ENCODE measurements at regions not wholly inside any gene's neighbourhood (a gene's known extent, or its start where the extent isn't known, plus 50 kb on each side); places are given as distances from the start of the nearest gene placed in this dataset.

DNA sequence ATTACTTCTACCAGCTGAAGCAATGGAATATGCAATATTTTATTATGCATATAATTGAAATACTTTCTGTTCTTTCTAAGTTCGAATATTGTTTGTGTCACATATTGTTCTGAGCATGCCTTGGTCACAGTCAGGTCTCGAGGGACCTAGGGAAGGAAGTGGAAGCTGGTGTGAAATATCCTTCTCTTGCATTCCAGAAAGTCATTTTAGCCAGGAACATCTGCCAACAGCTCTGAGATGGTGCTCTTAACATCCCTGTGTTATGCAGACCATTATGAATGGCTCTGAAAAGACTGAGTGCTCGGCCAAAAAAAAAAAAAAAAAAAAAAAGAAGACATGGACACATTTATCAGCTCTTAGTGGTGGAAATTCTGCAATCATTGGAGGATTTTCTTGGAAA is 132.7 kb upstream of the JAG1 start:
- DNase-seq (ENCODE audit: low spot score) = no peak

DNA sequence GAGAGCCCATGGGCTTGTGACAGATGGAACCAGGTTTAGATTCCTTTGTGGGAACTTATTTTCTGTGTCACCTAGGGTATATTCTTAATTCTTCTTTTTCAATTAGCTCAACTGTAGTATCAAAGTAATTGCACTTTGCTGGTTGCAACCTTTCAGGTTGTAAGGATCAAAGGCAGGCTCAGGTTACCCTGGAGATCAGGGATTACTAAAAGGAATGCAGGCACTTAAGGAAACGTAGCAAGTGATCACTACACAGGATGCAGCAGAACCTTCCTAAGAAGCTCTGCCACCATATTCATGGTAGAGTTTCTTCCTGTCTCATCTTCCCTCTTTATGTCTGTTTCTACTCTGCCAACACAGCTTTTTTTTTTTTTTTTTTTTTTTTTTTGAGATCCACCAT is 133.2 kb upstream of the JAG1 start:
- peak; percentile 15 for DNase-seq (ENCODE audit: low spot score)

DNA sequence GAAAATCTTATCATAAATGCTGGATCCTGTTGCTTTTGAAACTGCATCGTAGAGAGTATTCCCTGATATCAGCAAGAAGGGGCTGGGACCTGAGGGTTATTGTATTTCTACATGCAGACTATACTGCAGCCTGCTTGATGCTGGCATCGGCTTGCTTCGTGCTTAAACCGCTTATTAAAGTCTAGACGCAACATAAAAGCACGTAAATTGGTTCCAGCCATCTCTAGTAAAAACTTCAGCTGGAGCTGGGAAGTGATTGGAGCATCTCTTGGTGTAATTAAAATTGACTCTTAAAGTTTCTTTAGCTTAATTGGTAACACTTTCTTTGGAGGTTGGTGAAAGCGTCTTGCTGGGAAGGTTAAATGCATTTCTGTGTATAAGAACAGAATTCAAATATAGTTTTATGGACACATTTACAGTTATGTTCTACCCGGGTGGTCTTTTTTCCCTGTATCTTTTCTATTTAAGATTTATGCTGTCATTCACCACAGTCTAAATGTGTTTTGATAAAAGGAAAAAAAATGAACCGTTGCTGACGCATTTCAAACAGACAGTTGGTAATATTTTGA is 139.0 kb upstream of the JAG1 start:
- DNase-seq (ENCODE audit: low spot score) = no peak

DNA sequence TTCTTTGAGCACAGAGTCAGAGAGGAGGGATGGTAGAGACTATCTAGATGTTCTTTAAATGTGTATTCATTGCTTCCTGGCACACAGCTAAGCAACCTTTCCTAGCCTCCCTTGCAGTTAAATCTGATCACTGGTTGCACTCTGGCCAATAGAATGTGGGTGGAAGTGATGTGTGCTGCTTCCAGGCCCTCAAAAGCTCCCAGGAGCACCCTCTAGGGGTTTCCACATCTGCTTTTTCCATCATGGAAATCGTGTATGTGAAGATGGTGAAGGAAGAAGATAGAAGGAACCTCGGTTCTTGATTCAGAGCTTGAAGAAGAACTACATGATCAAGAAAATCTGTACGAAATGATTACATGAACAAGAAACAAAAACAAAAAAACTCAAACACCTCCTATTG is 149.8 kb upstream of the JAG1 start:
- DNase-seq (ENCODE audit: low spot score) = no peak

DNA sequence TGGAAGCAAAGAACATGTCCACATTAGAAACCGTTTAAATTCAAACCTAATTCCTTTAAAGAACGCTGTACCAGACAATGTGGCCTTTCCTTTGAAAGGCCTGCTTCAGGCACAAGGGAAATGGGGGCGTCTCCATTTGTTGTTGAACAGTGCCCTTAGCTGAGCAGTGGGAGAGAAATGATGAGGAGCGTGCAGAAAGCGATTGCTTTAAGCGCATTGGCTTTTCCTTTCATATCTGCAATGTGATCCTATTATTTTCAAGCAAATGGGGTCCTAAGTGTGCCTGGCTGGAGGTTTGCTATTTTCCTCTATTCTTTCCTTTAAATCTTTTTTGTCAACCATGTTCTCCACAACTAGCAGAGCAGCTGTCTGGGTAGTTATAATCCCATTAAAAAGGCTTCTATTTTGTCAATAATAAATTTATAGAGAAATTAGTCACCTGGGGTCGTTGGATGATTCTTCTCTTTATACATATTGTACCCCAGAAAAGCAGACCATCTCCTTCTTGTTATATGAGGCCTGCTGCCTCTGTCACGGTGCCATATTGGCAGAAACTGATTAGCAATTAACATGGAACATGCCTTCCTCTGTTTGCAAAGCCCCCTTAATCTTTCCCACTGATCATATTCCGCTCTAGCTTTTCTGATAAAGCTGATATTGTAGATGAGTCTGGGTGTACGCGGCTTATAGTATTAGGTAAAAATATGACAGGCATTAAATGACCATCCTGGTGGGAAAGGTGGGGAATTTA is 151.1 kb upstream of the JAG1 start:
- no peak for DNase-seq (ENCODE audit: low spot score)

DNA sequence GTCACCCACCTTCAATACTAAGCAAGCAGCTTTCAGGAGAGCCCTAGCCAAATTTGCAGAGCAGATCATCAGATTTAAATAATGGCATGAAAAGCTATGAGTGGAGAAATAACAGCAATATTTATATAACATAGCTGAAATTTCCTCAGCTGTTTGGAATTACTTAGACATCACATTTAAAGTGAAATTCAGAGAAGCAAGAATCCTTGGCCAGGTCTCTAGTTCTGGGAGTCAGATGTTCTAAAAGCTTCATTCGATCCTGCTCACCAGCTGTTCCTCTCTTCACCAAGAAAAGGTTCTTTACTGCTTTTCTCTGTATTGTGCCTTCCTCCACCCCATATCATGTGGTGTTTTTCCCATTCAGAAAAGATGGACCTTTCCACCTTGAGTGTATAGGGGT is 152.3 kb upstream of the JAG1 start:
- no peak for DNase-seq (ENCODE audit: low spot score)

DNA sequence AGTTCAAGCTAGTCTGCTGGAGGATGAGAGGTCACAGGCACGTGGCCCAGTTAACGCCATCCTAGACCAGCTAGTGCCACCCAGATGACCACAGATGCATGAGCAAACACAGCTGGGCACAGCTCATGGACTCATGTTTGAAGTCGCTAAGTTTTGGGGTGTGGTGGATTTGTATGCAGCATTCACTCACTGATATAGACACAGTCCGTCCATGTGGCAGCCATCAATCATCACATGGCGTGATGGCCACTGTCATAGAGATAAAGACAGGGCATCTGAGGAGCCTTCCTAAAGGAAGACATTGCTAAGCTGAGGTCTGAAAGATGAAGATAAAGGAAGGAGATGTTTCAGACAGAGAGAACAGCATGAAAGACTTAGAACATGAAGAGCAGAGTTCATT is 154.4 kb upstream of the JAG1 start:
- DNase-seq (ENCODE audit: low spot score) = no peak

DNA sequence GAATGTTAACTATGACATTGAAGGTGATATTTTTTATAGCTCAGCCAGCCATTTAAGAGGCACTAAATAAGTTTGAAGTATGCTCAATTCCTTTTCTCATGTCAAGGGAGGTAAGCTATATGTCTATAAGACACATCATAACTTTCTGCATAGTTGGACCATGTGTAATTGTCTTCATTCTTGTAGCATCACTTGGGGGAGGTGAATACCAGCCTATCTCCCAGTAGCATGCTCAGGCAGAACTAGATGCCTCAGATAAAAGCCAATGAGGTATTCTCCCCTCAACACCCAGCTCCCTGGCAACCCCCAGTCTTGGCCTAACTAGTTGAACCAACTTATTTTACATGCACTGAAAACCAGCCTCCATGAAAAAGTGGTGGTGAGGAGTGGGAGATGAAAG is 158.3 kb upstream of the JAG1 start:
- no peak for DNase-seq (ENCODE audit: low spot score)

DNA sequence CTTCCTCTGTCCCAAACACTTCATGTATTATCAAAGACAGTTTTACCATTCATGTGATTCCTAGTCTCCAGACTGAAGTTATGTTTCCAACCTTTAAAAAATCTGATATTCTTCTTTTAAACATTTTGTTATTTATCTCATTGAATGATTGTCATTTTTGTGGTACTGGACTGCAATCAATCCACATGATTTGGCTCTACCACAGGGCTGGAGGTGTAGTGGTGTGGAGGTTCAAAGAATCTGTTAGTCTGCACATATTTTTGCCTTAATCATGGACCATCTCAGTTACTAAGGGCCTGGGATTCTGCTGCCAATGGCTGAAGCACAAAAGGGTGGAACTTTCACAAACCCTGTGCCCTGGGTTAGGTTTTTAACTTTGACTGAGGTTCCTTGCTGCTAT is 164.1 kb upstream of the JAG1 start:
- DNase-seq (ENCODE audit: low spot score) = no peak

DNA sequence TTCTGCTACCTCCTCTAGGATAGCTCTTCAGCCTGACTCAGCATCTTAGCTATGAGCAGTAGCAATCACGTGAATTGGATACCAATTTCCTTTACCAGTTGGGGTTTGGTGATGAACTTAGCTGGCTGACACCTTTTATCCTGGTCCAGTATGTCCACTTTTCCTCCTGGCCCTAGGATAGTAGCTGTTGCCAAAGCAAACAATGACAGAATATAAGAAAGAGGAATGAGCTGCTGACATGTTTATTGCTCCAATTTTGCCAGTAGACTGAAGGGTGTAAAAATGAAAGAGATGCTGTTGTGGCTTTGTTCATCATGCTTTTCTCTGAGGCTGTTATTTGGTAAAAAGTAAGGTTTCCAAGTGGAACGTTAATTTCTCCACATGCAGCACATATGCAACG is 168.3 kb upstream of the JAG1 start:
- DNase-seq (ENCODE audit: low spot score) = no peak

DNA sequence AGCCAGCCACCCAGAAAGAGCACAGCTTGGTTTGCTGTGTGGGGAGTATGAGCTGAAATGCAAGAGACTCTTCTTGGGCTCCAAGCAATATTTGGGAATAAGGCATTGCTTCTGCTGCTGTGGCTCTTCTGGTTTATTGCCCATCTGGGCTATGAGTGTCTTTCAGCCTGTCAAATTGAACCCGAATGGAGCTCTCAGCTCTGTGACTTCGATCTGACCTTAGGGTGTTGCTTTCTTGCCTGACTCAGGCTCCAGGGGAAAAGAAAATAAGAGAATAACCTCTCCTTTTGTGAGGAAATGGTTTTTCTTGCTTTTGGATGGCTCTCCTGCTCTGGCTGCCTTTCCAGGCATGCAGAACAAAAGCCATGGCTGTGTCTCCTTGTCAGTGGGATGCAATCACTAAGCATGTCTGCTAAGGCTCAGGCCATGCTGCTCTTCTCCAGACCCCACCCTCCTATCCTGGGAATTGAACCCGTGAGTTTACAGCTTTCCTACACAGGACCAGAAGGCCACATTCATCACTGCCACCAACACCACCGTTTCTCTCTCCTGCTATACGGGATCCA is 169.4 kb upstream of the JAG1 start:
- DNase-seq (ENCODE audit: low spot score) = no peak

DNA sequence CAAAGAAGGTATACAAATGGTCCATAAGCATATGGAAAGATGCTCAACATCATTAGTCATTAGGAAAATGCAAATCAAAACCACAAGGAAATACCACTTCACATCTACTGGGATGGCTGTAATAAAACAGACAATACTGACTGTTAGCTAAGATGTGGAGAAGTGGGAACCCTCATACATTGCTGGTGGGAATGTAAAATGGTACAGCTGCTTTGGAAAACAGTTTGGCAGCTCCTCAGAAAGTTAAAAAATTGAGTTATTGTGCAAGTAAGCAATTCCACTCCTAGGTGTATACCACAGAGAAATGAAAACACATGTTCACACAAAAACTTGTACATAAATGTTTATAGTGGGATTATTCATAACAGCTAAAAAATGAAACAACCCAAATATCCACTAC is 173.0 kb upstream of the JAG1 start:
- DNase-seq (ENCODE audit: low spot score) = no peak

DNA sequence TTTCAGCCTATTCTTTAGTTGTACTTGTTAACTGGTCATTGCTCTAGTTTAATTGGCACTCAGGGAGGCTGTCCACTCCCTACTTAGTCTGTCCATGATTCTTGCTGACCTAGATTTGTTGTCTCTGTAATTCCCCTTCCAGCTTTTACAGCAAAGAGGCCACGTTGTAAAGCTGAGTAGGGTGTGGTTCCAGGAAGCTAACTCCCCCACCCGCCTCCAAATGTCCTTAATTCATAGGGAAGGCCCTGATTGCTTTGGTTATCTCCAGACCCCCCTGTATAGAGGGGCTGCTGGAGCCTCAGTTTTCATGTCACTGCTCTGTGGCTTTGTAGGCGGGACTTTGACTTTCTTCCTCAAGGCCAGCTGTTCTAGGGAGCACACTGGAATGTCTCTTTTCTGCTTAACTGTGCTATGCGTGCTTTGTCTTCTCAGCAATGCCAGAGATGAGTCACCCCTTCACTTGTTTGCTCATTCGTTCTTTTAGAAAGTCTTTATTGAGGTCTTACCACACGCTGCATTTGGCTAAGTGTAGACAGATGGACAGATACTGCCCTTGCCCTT is 175.1 kb upstream of the JAG1 start:
- DNase-seq (ENCODE audit: low spot score) = no peak

DNA sequence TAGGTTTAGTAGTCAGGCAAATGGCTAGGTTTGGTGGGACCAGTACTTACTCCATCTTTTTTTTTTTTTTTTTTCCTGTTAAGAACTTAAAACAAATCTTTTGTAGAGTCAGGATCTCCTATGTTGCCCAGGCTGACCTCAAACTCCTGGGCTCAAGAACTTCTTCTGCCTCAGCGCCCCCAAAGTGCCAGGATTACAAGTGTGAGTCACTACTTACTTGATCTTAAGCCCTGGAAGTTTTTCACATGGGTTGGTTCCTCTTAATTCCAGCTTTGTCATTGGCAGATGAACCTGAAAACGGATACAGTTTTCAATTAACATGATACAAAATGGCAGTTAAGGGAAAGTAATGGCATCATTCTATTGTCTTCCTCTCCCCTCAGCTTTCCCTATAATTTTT is 179.4 kb upstream of the JAG1 start:
- DNase-seq (ENCODE audit: low spot score) = no peak

DNA sequence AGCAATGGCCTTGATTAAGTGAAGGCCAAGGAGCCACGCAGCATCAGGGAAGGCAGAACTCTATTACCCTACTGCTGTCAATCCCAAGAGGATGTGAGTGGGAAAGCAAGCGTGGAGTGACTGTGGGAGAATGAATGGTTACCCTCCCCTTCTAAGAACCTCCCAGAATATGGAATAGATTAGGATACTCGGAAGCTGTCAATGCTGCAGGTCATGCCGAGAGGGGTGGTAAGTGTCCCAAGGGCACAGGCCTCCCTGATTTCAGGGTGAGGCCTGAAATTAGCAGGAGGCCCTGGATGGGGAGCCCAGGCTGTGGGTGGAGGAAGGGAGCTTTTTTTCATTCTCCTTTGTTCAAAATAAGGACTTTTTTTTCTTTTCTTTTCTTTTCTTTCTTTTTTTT is 179.9 kb upstream of the JAG1 start:
- DNase-seq (ENCODE audit: low spot score) = no peak

DNA sequence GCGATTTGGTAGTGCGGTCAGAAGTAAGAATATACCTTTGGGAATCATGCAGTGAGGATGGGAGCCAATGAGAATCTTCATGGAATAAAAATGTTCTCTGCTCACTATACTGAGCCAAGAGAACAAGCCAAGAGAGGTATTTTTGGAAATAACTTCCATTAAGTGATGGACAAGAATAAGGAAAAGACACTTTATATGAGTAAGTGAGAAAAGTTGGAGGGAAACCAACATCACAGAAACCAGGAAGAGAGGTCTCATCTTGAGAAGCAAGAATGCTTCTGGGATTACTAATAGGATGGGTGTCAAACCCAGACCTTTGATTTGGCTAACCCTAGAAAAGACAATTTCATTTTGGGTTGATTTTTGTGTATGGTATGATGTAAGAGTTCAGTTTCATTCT is 181.2 kb upstream of the JAG1 start:
- DNase-seq (ENCODE audit: low spot score) = no peak

DNA sequence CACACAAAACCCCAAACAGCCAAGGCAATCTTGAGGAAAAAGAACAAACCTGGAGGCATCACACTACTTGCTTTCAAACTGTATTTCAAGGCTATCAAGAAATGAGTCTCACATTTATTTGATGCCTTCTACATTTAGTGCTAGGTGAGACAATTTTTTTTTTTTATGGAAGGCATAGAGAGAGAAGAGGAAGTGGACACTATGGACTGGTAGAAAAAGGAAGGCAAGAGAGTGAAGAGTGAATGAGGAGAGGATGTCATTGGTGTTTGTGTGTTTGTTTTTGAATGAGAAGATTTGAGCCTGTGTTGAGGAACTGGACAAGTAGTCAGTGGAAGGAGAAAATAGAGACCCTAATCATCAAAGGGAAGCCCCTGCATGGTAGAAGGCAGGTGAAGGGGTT is 182.0 kb upstream of the JAG1 start:
- no peak for DNase-seq (ENCODE audit: low spot score)

DNA sequence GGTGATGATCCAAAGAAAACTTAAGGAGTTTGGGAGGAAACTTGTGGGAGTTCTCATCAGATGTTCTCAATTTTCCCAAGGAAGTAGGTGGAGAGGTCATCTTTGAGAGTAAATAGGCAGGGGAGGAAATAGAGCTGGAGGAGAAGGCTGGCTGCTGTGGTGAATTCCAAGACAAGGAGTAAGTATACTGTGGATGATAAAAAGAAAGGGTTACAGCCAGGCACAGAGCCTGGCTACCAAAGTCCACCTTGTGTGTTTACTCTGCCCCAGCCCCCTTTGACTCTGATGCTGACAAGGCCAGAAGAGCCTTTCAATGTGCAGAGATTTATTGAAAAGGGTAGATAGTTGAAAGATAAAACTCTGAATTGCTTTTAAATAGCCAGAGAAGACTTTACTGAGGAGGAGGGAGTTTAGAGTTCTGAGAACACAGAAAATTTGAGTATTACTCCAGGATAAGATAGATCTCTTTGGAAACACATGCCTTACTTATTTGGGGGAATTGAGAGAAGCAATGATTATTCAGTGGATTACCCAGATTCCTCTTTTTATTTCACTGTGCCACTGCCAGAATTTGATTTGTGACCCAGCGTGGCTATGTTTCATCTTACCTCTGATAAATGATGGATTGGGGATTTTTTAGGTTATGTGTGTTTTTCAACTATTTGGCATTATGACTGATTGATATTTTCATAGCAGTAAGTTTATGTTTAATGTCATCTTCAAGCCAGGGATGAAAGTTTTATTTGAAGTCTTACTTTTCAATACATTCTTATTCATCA is 182.6 kb upstream of the JAG1 start:
- no peak for DNase-seq (ENCODE audit: low spot score)

DNA sequence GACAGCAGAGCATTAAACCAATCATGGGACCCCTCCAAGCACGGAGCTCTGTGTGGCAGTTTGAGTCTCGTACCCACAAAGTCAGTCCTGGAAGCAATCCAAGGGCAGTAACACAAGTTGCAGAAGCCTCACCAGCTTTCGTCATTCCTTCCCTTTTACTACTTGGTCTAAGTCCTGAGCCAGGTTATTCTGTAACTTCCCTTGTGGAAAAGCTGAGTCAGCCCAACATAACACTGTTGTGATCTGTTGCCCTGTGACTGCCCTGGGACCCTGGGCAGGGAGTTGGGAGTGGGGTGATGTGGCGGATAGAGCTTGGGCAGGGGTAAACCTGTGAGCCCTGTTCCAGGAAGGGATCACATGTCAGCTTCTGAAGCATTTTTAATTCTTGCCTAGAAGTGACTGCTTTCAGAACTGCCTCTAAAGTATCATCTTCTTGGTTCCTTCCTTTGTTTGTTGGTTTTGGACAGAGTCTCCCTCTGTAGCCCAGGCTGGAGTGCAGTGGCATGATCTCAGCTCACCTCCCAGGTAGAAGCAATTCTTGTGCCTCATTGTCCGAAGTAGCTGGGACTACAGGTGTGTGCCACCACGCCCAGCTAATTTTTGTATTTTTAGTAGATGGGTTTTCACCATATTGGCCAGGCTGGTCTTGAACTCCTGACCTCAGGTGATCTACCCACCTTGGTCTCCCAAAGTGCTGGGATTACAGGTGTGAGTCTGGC is 183.7 kb upstream of the JAG1 start:
- DNase-seq (ENCODE audit: low spot score) = no peak

DNA sequence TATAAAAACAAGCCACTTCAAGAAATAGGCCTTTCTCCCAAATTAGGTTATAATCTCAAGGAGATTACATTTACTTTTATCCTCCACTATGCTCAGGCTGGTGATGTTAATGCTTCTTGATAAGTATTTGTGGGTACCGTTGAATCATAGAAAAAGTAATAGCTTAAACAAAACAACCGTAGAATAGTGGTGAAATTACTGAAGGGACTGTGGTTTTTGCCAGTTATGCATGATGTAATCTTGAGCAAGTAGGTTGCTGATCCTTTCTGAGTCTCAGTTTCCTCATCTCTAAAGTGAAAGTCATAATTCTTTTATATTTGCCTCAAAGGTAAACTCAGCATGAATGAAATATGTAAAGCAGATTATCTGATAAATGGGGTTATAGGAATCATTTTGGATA is 187.3 kb upstream of the JAG1 start:
- no peak for DNase-seq (ENCODE audit: low spot score)

DNA sequence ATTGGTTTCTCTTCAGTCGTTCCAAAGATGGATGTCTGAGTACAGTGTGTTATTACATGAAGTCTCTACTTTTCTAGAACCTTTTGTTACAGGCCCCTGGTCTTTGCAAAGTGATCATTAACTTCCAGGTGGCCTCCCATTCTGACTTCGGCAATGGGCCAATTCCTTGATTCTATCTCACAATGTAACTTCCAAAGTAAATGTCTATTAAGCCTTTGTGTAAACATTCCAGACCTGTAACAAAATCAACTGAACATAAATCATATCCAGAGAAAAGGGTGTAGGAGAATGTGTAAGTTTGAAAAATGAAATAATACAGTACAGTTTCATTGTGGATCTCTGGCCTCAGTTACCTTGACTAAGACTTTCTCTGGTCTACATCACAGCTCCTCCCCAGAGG is 187.8 kb upstream of the JAG1 start:
- DNase-seq (ENCODE audit: low spot score) = no peak
